Sigmoid colon (tissue), 4 donors: ENCODE measurements at regions not wholly inside any gene's neighbourhood (a gene's known extent, or its start where the extent isn't known, plus 50 kb on each side); places are given as distances from the start of the nearest gene placed in this dataset.

Experiments used
- CTCF ChIP-seq, 4 experiments: fragments of 450-650 bp in 3 of 4; fragments of 200-600 bp in 1 of 4; IDR thresholded peaks; one replicate each; pipeline ENCODE4 v1.5.1; 2016 to 2019; ENCODE audit warnings: antibody characterized with exemption in 4 of 4, mild to moderate bottlenecking in 3 of 4, moderate library complexity in 2 of 4
- EP300 ChIP-seq, 4 donors: sonication (generic); formaldehyde crosslinking; IDR thresholded peaks; one replicate each; pipeline ENCODE4 v1.6.1; 2017; ENCODE audit warnings: antibody characterized with exemption in 4 of 4
- POLR2A ChIP-seq, 2 donors: fragments of 450-650 bp; IDR thresholded peaks; one replicate each; pipeline ENCODE4 v1.6.1; 2016; ENCODE audit warnings: antibody characterized with exemption in 2 of 2, mild to moderate bottlenecking in 2 of 2, moderate library complexity in 2 of 2

GRCh38 chr9:120252248-120252647 is 327.7 kb downstream of the CDK5RAP2 start:
- TF ChIP-seq CTCF (IDR thresholded peaks at IDR 0.05), result no peak
- no peak for TF ChIP-seq EP300 (IDR thresholded peaks at IDR 0.05)
- TF ChIP-seq POLR2A (IDR thresholded peaks at IDR 0.05), result no peak
